ENCODE measurements at regions not wholly inside any gene's neighbourhood (a gene's known extent, or its start where the extent isn't known, plus 50 kb on each side); places are given as distances from the start of the nearest gene placed in this dataset.

DNA sequence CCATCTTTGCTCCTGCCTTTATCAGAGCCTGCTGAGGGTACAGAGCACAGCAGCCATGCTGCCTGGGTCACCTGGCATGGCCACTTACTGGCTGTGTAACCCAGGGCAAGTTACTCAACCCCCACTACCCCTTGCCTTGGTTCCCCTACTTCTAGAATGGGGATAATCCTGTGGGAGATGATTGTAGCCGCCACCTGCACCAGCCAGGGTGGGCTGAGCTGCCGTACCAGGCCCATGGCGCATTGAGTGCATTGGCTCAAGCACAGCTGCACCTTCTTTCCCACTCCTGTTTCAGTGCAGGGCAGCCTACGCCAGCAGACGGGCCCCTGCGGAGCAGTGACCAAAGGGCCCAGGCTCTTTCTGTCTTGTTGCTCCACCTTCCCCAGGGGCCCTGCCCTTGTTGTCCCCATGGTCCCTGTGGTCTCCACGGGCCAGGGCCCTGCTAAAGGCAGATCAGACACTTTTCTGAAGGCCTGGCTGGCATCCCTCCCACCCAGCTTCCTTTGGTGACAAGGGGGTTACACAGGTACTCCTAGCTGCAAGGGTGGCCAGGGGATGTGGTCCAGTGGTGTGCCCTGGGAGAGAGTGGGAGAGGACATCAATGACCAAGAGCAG, 159.4 kb upstream of the MLN start:
- TF ChIP-seq, protein P1, sequence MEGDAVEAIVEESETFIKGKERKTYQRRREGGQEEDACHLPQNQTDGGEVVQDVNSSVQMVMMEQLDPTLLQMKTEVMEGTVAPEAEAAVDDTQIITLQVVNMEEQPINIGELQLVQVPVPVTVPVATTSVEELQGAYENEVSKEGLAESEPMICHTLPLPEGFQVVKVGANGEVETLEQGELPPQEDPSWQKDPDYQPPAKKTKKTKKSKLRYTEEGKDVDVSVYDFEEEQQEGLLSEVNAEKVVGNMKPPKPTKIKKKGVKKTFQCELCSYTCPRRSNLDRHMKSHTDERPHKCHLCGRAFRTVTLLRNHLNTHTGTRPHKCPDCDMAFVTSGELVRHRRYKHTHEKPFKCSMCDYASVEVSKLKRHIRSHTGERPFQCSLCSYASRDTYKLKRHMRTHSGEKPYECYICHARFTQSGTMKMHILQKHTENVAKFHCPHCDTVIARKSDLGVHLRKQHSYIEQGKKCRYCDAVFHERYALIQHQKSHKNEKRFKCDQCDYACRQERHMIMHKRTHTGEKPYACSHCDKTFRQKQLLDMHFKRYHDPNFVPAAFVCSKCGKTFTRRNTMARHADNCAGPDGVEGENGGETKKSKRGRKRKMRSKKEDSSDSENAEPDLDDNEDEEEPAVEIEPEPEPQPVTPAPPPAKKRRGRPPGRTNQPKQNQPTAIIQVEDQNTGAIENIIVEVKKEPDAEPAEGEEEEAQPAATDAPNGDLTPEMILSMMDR (IDR thresholded peaks at IDR 0.05), result no peak
- no peak for TF ChIP-seq POLR2A (IDR thresholded peaks at IDR 0.05)

All from adrenal gland (tissue), 5 donors.